H1 (cell line): ENCODE measurements at regions not wholly inside any gene's neighbourhood (a gene's known extent, or its start where the extent isn't known, plus 50 kb on each side); places are given as distances from the start of the nearest gene placed in this dataset.
"Not testable (repeated sequence)": the region's sequence is repeated elsewhere in the genome, so short reads cannot be mapped to it uniquely, and the experiment has no call there.

ENCODE experiments used
- CTCF ChIA-PET: fragments of 300-600 bp; sonication (Branson Sonifier 250); formaldehyde crosslinking; loops from one replicate; lab custom pipeline; 2021; ENCODE audit not compliant: partially characterized antibody; lab: Charles Lee
- POLR2A ChIA-PET: fragments of 300-600 bp; sonication (Branson Sonifier 250); formaldehyde crosslinking; loops from one replicate; lab custom pipeline; 2021; ENCODE audit warnings: inconsistent platforms; ENCODE audit not compliant: partially characterized antibody; lab: Charles Lee
- DNase-seq, 2 experiments: peaks; one replicate each; pipeline versions ENCODE4 v3.0.0 to v3.0.0-alpha.2; 2010 to 2022; ENCODE audit warnings: low spot score in 2 of 2, low read depth in 1 of 2, mixed read lengths in 1 of 2
- FAIRE-seq: peaks from 2 replicates; lab custom pipeline; 2011; peaks lifted over from hg19 to GRCh38; lab: Jason Lieb, UNC
- H2AFZ ChIP-seq: 2 replicates; pipeline ENCODE4 v1.8.1; 2012; ENCODE audit warnings: low read length, inconsistent platforms
- H2AK5ac ChIP-seq: 2 replicates; pipeline ENCODE4 v1.6.1; 2013; ENCODE audit warnings: low read depth, low read length
- H2BK120ac ChIP-seq: replicated peaks from 2 replicates; pipeline ENCODE3; 2013; ENCODE audit warnings: low read depth, low read length, inconsistent platforms
- H2BK12ac ChIP-seq: 2 replicates; pipeline ENCODE4 v1.6.1; 2013; ENCODE audit warnings: low read depth, low read length
- H2BK15ac ChIP-seq: 2 replicates; pipeline ENCODE4 v1.6.1; 2013; ENCODE audit warnings: low read length
- H2BK20ac ChIP-seq: 2 replicates; pipeline ENCODE4 v1.6.1; 2013; ENCODE audit warnings: low read length
- H2BK5ac ChIP-seq: 2 replicates; pipeline ENCODE4 v1.6.1; 2013; ENCODE audit warnings: low read depth, low read length
- H3K14ac ChIP-seq: 2 replicates; pipeline ENCODE4 v1.6.1; 2013; ENCODE audit warnings: inconsistent platforms; ENCODE audit not compliant: insufficient read length
- H3K18ac ChIP-seq: 2 replicates; pipeline ENCODE4 v1.6.1; 2013; ENCODE audit warnings: low read length; ENCODE audit errors: extremely low read depth
- H3K23ac ChIP-seq: 2 replicates; pipeline ENCODE4 v1.6.1; 2013; ENCODE audit warnings: inconsistent platforms; ENCODE audit not compliant: insufficient read length
- H3K23me2 ChIP-seq: 2 replicates; pipeline ENCODE4 v1.6.1; 2013; ENCODE audit warnings: low read depth, low read length
- H3K27ac ChIP-seq: 2 replicates; pipeline ENCODE4 v1.6.1; 2011; ENCODE audit warnings: low read depth, low read length, inconsistent platforms
- H3K27me3 ChIP-seq, 4 experiments: replicated peaks in 1 of 4; 1 replicate in 1 of 4; 2 replicates in 3 of 4; pipeline versions ENCODE4 v1.6.1 to v1.8.1; 2011 to 2013; ENCODE audit warnings: low read length in 3 of 4, mild to moderate bottlenecking in 3 of 4, inconsistent platforms in 2 of 4, mixed read lengths in 2 of 4, moderate library complexity in 1 of 4; ENCODE audit not compliant: control insufficient read depth in 3 of 4, insufficient read depth in 3 of 4; ENCODE audit errors: extremely low read depth in 1 of 4
- H3K36me3 ChIP-seq, 4 experiments: 2 replicates each; pipeline versions ENCODE4 v1.6.1 to v1.8.1; 2011 to 2013; ENCODE audit warnings: mild to moderate bottlenecking in 4 of 4, low read length in 3 of 4, moderate library complexity in 2 of 4, control low read depth in 1 of 4, inconsistent platforms in 1 of 4; ENCODE audit not compliant: insufficient read depth in 4 of 4, control insufficient read depth in 2 of 4
- H3K4ac ChIP-seq: replicated peaks from 2 replicates; pipeline ENCODE3; 2013; ENCODE audit warnings: low read length, low read depth, mixed read lengths, inconsistent platforms; ENCODE audit not compliant: insufficient read length
- H3K4me1 ChIP-seq, 4 experiments: replicated peaks in 1 of 4; 1 replicate in 1 of 4; 2 replicates in 3 of 4; pipeline versions ENCODE4 v1.6.1 to v1.8.1; 2011 to 2013; ENCODE audit warnings: low read length in 3 of 4, inconsistent platforms in 2 of 4, mixed read lengths in 1 of 4; ENCODE audit not compliant: insufficient read depth in 4 of 4, control insufficient read depth in 3 of 4
- H3K4me2 ChIP-seq, 2 experiments: 2 replicates each; pipeline versions ENCODE4 v1.6.1 to v1.8.1; 2011 to 2013; ENCODE audit warnings: low read depth in 2 of 2, low read length in 2 of 2, control low read depth in 1 of 2, inconsistent platforms in 1 of 2, mild to moderate bottlenecking in 1 of 2; ENCODE audit not compliant: insufficient read depth in 1 of 2
- H3K4me3 ChIP-seq, 4 experiments: fragments of 200-600, 300-600 bp in 1 of 4; sonication (generic), shearing (Covaris generic), sonication (Bioruptor Twin) in 1 of 4; 2 replicates each; pipeline versions ENCODE4 v1.5.1 to v1.8.1; 2011 to 2016; ENCODE audit warnings: low read length in 4 of 4, low read depth in 3 of 4, control low read depth in 2 of 4, inconsistent platforms in 2 of 4, mild to moderate bottlenecking in 2 of 4, mixed read lengths in 1 of 4, moderate library complexity in 1 of 4; ENCODE audit not compliant: insufficient read depth in 2 of 4; ENCODE audit errors: extremely low read depth in 1 of 4
- H3K56ac ChIP-seq: replicated peaks from 2 replicates; pipeline ENCODE3; 2013; ENCODE audit warnings: low read depth, mild to moderate bottlenecking, mixed read lengths, low read length, inconsistent platforms; ENCODE audit not compliant: insufficient read length
- H3K79me1 ChIP-seq: 2 replicates; pipeline ENCODE4 v1.6.1; 2013; ENCODE audit warnings: low read depth, low read length, control low read depth
- H3K79me2 ChIP-seq, 2 experiments: 2 replicates each; pipeline versions ENCODE4 v1.6.1 to v1.8.1; 2012 to 2013; ENCODE audit warnings: low read length in 2 of 2, mild to moderate bottlenecking in 2 of 2, inconsistent platforms in 1 of 2; ENCODE audit not compliant: insufficient read depth in 2 of 2, control insufficient read depth in 1 of 2
- H3K9ac ChIP-seq, 4 experiments: replicated peaks in 1 of 4; 1 replicate in 1 of 4; 2 replicates in 3 of 4; pipeline versions ENCODE4 v1.6.1 to v1.8.1; 2011 to 2013; ENCODE audit warnings: low read depth in 3 of 4, low read length in 3 of 4, control low read depth in 2 of 4, mild to moderate bottlenecking in 2 of 4, moderate library complexity in 2 of 4, inconsistent platforms in 1 of 4; ENCODE audit errors: extremely low read depth in 1 of 4
- H3K9me3 ChIP-seq, 2 experiments: 2 replicates each; pipeline versions ENCODE4 v1.6.1 to v1.8.1; 2012 to 2013; ENCODE audit warnings: mild to moderate bottlenecking in 2 of 2, moderate library complexity in 2 of 2, control low read depth in 1 of 2, inconsistent platforms in 1 of 2, low read depth in 1 of 2, low read length in 1 of 2, mixed read lengths in 1 of 2; ENCODE audit not compliant: insufficient read depth in 2 of 2
- H4K20me1 ChIP-seq, 2 experiments: replicated peaks in 1 of 2; 2 replicates each; pipeline versions ENCODE3 to v1.8.1; 2011 to 2013; ENCODE audit warnings: inconsistent platforms in 2 of 2, low read length in 2 of 2, mild to moderate bottlenecking in 1 of 2; ENCODE audit not compliant: insufficient read depth in 2 of 2, control insufficient read depth in 1 of 2
- H4K5ac ChIP-seq: 2 replicates; pipeline ENCODE4 v1.6.1; 2013; ENCODE audit warnings: low read length, low read depth, mixed read lengths, inconsistent platforms; ENCODE audit not compliant: insufficient read length
- H4K8ac ChIP-seq: 2 replicates; pipeline ENCODE4 v1.8.0; 2013; ENCODE audit warnings: mild to moderate bottlenecking, moderate library complexity, low read length, inconsistent platforms; ENCODE audit not compliant: insufficient read depth; ENCODE audit errors: extremely low read depth
- H4K91ac ChIP-seq: replicated peaks from 2 replicates; pipeline ENCODE3; 2013; ENCODE audit warnings: low read length, mixed read lengths, inconsistent platforms; ENCODE audit not compliant: insufficient read length
- WGBS, 2 experiments: shearing (Covaris generic) in 1 of 2; methylation state at CpG; one replicate each; pipeline versions ENCODE4 v1.1.6 to v1.1.7; 2013 to 2015; ENCODE audit warnings: low lambda C conversion rate in 2 of 2, mixed read lengths in 2 of 2, inconsistent platforms in 1 of 2, low coverage in 1 of 2, missing lambda C conversion rate in 1 of 2; ENCODE audit not compliant: insufficient replicate concordance in 2 of 2, insufficient coverage in 1 of 2, insufficient read length in 1 of 2; ENCODE audit errors: extremely low coverage in 1 of 2, missing lambda C conversion rate in 1 of 2; 5-methylcytosine and 5-hydroxymethylcytosine counted together

- H4K8ac ChIP-seq, H3K27ac ChIP-seq, H3K9me3 ChIP-seq, CTCF ChIA-PET, H4K20me1 ChIP-seq, H4K5ac ChIP-seq, H3K23ac ChIP-seq, H3K4ac ChIP-seq, H2BK120ac ChIP-seq, H3K23me2 ChIP-seq, H3K4me3 ChIP-seq, H4K91ac ChIP-seq, H3K18ac ChIP-seq, H2AK5ac ChIP-seq, H3K4me2 ChIP-seq, H2BK20ac ChIP-seq, H3K27me3 ChIP-seq, POLR2A ChIA-PET, H2BK5ac ChIP-seq, H2AFZ ChIP-seq, H3K79me2 ChIP-seq, H3K79me1 ChIP-seq, H3K14ac ChIP-seq, DNase-seq, H3K56ac ChIP-seq, H2BK15ac ChIP-seq, H3K9ac ChIP-seq, H3K4me1 ChIP-seq, H3K36me3 ChIP-seq, H2BK12ac ChIP-seq, FAIRE-seq: not testable (repeated sequence)
- no CpG with 5 or more reads among the region's 1 CpG for WGBS, 2 experiments
Measured at GRCh38 chrX:131430465-131430864, 113.4 kb upstream of the OR13H1 start.
